ENCODE measurements at regions not wholly inside any gene's neighbourhood (a gene's known extent, or its start where the extent isn't known, plus 50 kb on each side); places are given as distances from the start of the nearest gene placed in this dataset.

DNA sequence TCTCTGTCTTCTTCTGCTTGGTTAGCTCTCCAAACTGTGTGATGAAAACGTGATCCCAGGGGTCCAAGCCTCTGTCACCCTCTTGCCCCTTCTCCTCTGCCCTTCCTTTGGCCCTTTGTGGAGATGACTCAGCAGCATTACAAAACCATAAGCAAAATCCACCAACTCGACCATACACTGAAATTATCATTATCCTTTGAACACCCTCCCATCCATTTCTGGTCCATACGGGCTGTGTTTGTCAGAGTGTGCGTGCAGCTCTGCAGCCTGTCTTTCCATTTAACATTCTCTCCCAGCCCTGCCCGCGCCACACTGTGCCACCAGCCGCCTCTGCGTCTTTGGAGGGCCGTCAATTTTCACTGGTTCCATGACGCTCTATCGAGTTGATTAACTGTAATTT, 69.2 kb downstream of the SLC25A47 start:
- no peak for DNase-seq (ENCODE audit: low read depth)
- no peak overlapping the region for H3K4me3 ChIP-seq (ENCODE audit: low read depth, low read length)
- in situ Hi-C loops (cut with HindIII; ENCODE audit: low sequenced_read_pairs) = no loop called here
- TF ChIP-seq, protein P1, sequence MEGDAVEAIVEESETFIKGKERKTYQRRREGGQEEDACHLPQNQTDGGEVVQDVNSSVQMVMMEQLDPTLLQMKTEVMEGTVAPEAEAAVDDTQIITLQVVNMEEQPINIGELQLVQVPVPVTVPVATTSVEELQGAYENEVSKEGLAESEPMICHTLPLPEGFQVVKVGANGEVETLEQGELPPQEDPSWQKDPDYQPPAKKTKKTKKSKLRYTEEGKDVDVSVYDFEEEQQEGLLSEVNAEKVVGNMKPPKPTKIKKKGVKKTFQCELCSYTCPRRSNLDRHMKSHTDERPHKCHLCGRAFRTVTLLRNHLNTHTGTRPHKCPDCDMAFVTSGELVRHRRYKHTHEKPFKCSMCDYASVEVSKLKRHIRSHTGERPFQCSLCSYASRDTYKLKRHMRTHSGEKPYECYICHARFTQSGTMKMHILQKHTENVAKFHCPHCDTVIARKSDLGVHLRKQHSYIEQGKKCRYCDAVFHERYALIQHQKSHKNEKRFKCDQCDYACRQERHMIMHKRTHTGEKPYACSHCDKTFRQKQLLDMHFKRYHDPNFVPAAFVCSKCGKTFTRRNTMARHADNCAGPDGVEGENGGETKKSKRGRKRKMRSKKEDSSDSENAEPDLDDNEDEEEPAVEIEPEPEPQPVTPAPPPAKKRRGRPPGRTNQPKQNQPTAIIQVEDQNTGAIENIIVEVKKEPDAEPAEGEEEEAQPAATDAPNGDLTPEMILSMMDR (IDR thresholded peaks at IDR 0.05; ENCODE audit: low read depth, low read length, missing control alignments) = no peak

DNA sequence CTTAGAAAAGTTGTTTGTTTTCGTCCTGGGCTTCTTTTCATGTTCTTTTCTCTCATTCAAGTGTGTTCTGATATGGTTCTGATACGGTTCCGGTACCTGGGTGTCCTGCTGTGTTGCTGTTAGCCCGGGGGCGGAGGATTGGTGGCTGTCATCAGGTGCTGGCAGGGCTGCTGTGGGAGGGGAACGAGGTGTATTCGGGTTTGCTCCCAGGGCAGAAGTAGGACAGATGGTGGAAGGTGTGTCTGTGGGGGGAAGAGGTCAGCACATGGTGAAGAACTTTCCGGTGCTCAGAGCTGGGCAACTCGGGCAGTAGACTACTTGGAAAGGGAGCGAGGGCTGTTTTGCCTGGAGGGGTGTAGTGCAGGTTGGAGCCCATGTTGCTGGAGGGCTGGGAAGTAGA, 70.2 kb downstream of the SLC25A47 start:
- TF ChIP-seq, protein P1 (IDR thresholded peaks at IDR 0.05; ENCODE audit: low read depth, low read length, missing control alignments) = no peak
- in situ Hi-C loops (cut with HindIII; ENCODE audit: low sequenced_read_pairs) = no loop called here
- DNase-seq (ENCODE audit: low read depth) = no peak
- H3K4me3 ChIP-seq (ENCODE audit: low read depth, low read length) = no peak overlapping the region

DNA sequence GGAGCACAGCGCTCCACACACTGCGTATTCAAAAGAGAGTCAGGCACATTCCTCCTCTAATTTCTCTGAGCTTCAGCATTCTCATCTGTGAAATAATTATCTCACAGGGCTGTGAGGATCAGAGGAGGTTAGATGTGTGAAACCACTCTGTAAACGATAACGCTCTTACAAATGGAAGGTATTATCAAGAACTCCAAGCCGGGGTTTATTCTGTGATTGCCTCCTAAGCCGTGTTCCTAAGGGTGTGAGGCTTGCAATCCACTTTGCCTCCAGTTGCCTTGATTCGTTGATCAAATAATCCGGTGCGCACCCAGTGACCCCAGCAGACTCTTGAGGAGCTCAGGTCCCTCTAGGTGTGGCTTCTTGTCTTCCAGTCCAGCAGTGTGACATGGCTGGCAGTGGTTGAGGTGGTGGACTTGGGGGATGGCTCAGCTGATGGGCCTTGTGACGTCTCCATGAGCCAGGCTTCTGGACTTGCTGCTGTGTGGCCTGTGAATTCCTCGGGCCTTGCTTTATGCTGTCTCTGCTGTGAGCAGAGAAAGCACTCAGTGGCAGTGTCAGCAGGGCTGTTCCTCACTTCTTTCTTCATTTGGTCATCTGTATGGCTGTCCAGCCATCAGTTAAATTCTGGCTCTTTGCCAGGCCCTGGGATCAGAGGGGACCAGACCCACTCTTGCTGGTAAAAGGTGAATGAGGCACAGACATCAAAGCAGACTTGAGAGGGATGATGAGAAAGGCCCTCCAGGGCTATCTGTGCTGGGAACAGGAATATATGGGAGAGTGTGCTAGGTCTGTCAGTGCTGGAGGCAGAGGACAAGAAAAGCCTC, 71.0 kb downstream of the SLC25A47 start:
- in situ Hi-C loops (cut with HindIII; ENCODE audit: low sequenced_read_pairs) = no loop called here
- TF ChIP-seq, protein P1 (IDR thresholded peaks at IDR 0.05; ENCODE audit: low read depth, low read length, missing control alignments) = no peak
- no peak for DNase-seq (ENCODE audit: low read depth)
- no peak overlapping the region for H3K4me3 ChIP-seq (ENCODE audit: low read depth, low read length)

DNA sequence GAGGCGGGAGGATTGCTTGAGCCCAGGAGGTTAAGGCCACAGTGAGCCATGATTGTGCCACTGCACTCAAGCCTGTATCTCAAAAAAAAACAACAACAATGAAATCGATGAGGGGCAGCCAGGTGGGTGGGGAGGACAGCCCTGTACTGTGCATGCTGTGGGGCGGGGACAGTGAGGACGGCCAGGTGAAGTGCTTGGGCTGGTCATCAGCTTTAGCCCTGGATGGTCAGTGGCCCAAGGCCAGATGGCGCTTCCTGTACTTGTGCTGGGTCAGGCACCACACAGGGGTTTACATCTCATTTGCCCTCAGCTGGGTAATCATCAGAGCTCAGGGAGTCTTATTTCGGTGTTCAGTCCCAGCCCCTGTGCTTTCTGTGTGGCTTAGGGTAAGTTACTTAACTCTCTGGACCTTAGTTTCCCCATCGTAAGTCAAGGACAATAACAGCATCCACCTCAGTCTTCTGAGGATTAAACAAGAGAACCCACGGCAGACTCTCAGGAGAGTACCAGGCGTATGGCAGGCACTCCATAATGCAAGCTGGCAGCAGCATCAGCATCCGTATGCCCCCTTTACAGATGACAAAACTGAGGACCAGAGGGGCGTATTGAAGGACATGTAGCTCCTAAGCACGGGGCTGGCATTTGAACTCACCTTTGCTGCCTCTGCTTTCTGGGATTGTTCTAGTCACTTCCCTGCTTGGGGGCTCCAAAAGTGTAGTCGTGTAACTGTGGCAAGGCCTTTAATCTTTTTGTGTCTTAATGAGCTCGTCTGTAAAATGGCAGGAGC, 71.9 kb downstream of the SLC25A47 start:
- in situ Hi-C loops (cut with HindIII; ENCODE audit: low sequenced_read_pairs) = no loop called here
- no peak overlapping the region for H3K4me3 ChIP-seq (ENCODE audit: low read depth, low read length)
- TF ChIP-seq, protein P1 (IDR thresholded peaks at IDR 0.05; ENCODE audit: low read depth, low read length, missing control alignments) = no peak
- DNase-seq (ENCODE audit: low read depth) = no peak

DNA sequence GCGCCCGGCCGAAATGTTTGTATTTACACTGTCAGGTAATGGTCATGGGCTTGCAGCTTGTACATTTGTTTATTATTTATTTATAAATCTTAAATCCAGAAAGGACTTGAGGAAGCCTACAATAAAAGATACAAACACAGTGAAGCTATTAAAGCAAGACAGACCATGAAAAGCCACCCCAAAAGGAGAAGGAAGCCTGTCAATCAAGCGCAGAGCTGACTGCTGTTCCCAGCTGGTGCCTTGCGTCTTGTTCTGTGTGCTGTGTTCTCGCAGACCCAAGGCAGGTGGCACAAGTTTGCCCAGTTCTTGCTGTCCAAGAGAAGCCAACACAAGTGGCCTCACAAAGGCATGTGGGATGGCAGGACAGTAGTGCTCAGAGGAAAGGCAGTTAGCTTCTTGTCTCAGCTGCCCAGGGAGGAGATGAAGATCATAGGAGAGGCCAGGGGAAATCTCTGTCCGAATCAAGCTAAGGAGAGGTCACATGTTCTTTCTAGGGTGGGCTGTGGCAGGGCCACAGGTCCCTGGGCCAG, 73.2 kb downstream of the SLC25A47 start:
- in situ Hi-C loops (cut with HindIII; ENCODE audit: low sequenced_read_pairs) = no loop called here

DNA sequence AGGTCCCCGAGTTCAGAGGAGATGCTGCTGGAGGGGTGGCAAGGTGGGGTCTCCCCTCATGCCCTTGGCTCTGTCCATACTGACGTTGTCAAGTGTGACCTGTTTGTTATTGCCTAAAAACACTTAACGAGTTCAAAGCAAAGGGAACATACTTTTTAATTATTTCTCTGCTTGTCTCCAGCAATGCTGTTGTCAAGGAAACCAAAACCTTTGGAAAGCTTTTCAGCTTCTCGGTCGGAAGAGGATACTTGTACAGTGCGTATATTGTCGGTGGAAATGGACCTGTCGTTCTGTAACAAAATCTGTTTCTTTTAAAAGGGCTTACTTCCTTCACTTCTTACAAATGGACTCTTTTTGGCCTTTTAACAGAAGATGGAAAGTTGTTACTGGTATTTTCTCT, 73.9 kb downstream of the SLC25A47 start:
- TF ChIP-seq, protein P1 (IDR thresholded peaks at IDR 0.05; ENCODE audit: low read depth, low read length, missing control alignments) = no peak
- in situ Hi-C loops (cut with HindIII; ENCODE audit: low sequenced_read_pairs) = no loop called here
- no peak overlapping the region for H3K4me3 ChIP-seq (ENCODE audit: low read depth, low read length)
- no peak for DNase-seq (ENCODE audit: low read depth)

More for the DNA sequence above, 73.2 kb downstream of the SLC25A47 start:
- DNase-seq (ENCODE audit: low read depth) = no peak
- TF ChIP-seq, protein P1 (IDR thresholded peaks at IDR 0.05; ENCODE audit: low read depth, low read length, missing control alignments) = no peak
- no peak overlapping the region for H3K4me3 ChIP-seq (ENCODE audit: low read depth, low read length)
